HepG2 (cell line): ENCODE measurements at regions not wholly inside any gene's neighbourhood (a gene's known extent, or its start where the extent isn't known, plus 50 kb on each side); places are given as distances from the start of the nearest gene placed in this dataset.

Experiments
- ATAC-seq: fragments of 200-7000 bp; cut with Tn5 transposase; 3 replicates; pipeline ENCODE4 v1.9.1; 2020; ENCODE audit warnings: mild to moderate bottlenecking, moderate library complexity
- BruUV-seq: library from RNA; stranded (reverse); fragments of 400-500 nt; replicated peaks from 2 replicates; lab custom pipeline; 2021; lab: Mats Ljungman, UMichigan
- CTCF ChIA-PET: fragments of 300-600 bp; formaldehyde crosslinking; extraction: SDS; loops from one replicate; lab custom pipeline; 2021; ENCODE audit warnings: low total read pairs, inconsistent platforms, low intra/inter-chr PET ratio; lab: Yijun Ruan, JAX
- POLR2A ChIA-PET: fragments of 350-600 bp; sonication (Branson Sonifier 250); formaldehyde crosslinking; loops from one replicate; lab custom pipeline; 2020; ENCODE audit warnings: antibody characterized with exemption, inconsistent platforms; lab: Yijun Ruan, JAX
- DNase-seq: peaks from one replicate; pipeline ENCODE4 v3.0.0-alpha.2; 2015; ENCODE audit warnings: low spot score
- FAIRE-seq: peaks from 3 replicates; lab custom pipeline; 2011; peaks lifted over from hg19 to GRCh38; lab: Jason Lieb, UNC
- H2AFZ ChIP-seq: one replicate; pipeline ENCODE4 v1.6.1; 2011; ENCODE audit warnings: low read length, inconsistent platforms
- H3K27ac ChIP-seq: fragments of 300-600 bp; 3 replicates; pipeline ENCODE4 v1.8.0; 2011; ENCODE audit warnings: mixed run types, mild to moderate bottlenecking, mixed read lengths, low read length, inconsistent platforms; ENCODE audit not compliant: insufficient read depth; ENCODE audit errors: extremely low read length
- H3K27me3 ChIP-seq, 2 experiments: fragments of 200-600 bp in 1 of 2; 2 replicates in 1 of 2; 3 replicates in 1 of 2; pipeline versions ENCODE4 v1.6.0 to v1.8.0; 2011; ENCODE audit warnings: low read length in 2 of 2, mild to moderate bottlenecking in 2 of 2, moderate library complexity in 2 of 2, inconsistent platforms in 1 of 2; ENCODE audit not compliant: insufficient read depth in 2 of 2, control insufficient read depth in 1 of 2
- H3K36me3 ChIP-seq, 2 experiments: fragments of 200-600 bp in 1 of 2; replicated peaks in 1 of 2; 2 replicates in 1 of 2; 3 replicates in 1 of 2; pipeline versions ENCODE4 v1.5.1 to v1.8.0; 2011; ENCODE audit warnings: low read length in 2 of 2, inconsistent platforms in 1 of 2; ENCODE audit not compliant: insufficient read depth in 2 of 2, control insufficient read depth in 1 of 2
- H3K4me1 ChIP-seq: 2 replicates; pipeline ENCODE4 v1.5.1; 2012; ENCODE audit warnings: low read length, inconsistent platforms; ENCODE audit not compliant: insufficient read depth
- H3K4me2 ChIP-seq: 2 replicates; pipeline ENCODE4 v1.6.0; 2011; ENCODE audit warnings: low read depth, low read length, inconsistent platforms
- H3K4me3 ChIP-seq, 3 experiments: fragments of 200-600 bp in 1 of 3; sonication (generic), shearing (Covaris generic) in 1 of 3; replicated peaks in 1 of 3; 2 replicates each; pipeline ENCODE4 v1.5.1; 2011 to 2016; ENCODE audit warnings: low read length in 3 of 3, inconsistent platforms in 2 of 3, low read depth in 2 of 3, mild to moderate bottlenecking in 2 of 3, control low read depth in 1 of 3, mixed read lengths in 1 of 3; ENCODE audit not compliant: insufficient read depth in 1 of 3
- H3K79me2 ChIP-seq: one replicate; pipeline ENCODE4 v1.6.1; 2011; ENCODE audit warnings: low read length, inconsistent platforms; ENCODE audit not compliant: insufficient read depth
- H3K9ac ChIP-seq: 2 replicates; pipeline ENCODE4 v1.6.0; 2011; ENCODE audit warnings: mild to moderate bottlenecking, low read depth, low read length, inconsistent platforms; ENCODE audit not compliant: insufficient read depth
- H3K9me3 ChIP-seq: 2 replicates; pipeline ENCODE4 v1.5.1; 2012; ENCODE audit warnings: mild to moderate bottlenecking, low read length
- H4K20me1 ChIP-seq: 2 replicates; pipeline ENCODE4 v1.6.0; 2011; ENCODE audit warnings: inconsistent platforms, mild to moderate bottlenecking, low read length, moderate library complexity; ENCODE audit not compliant: insufficient read depth
- FOXA3 ChIP-seq: IDR thresholded peaks from 2 replicates; pipeline ENCODE4 v1.6.1; 2016; ENCODE audit warnings: missing genetic modification reagents, missing compliant biosample characterization
- GLI4 ChIP-seq: sonication (generic); formaldehyde crosslinking; IDR thresholded peaks from 2 replicates; pipeline ENCODE4 v1.5.1; 2020; ENCODE audit warnings: missing genetic modification reagents, mild to moderate bottlenecking, moderate library complexity, borderline replicate concordance
- GTF2F1 ChIP-seq: fragments of 150-350 bp; IDR thresholded peaks from 2 replicates; pipeline ENCODE4 v1.6.1; 2014; ENCODE audit warnings: low read length
- LCORL ChIP-seq, 2 experiments: fragments of 450-650 bp in 1 of 2; sonication (generic) in 1 of 2; formaldehyde crosslinking in 1 of 2; IDR thresholded peaks; 2 replicates each; pipeline versions ENCODE4 v1.5.0 to v1.6.1; 2017 to 2020; ENCODE audit warnings: antibody characterized with exemption in 1 of 2, missing genetic modification reagents in 1 of 2
- MBD4 ChIP-seq: IDR thresholded peaks from 2 replicates; pipeline ENCODE4 v1.6.1; 2012; ENCODE audit warnings: low read length, inconsistent platforms, borderline replicate concordance
- MTA1 ChIP-seq: sonication (generic); formaldehyde crosslinking; IDR thresholded peaks from 2 replicates; pipeline ENCODE4 v1.4.0; 2020; ENCODE audit warnings: missing genetic modification reagents, mild to moderate bottlenecking, borderline replicate concordance
- NFE2 ChIP-seq: sonication (generic); formaldehyde crosslinking; IDR thresholded peaks from 2 replicates; pipeline ENCODE4 v1.4.0; 2020; ENCODE audit warnings: missing genetic modification reagents
- NFKB2 ChIP-seq: sonication (generic); formaldehyde crosslinking; IDR thresholded peaks from 2 replicates; pipeline ENCODE4 v1.4.0; 2020; ENCODE audit warnings: missing genetic modification reagents, borderline replicate concordance
- SOX5 ChIP-seq: IDR thresholded peaks from 2 replicates; pipeline ENCODE4 v1.6.1; 2016; ENCODE audit warnings: borderline replicate concordance
- ZIK1 ChIP-seq: sonication (generic); formaldehyde crosslinking; IDR thresholded peaks from 2 replicates; pipeline ENCODE4 v1.5.0; 2020; ENCODE audit warnings: mild to moderate bottlenecking, low read depth, missing genetic modification reagents, borderline replicate concordance
- ZNF383 ChIP-seq: sonication (generic); formaldehyde crosslinking; IDR thresholded peaks from 2 replicates; pipeline ENCODE4 v1.4.0; 2020; ENCODE audit warnings: missing genetic modification reagents, mild to moderate bottlenecking, borderline replicate concordance
- ZNF441 ChIP-seq: sonication (generic); formaldehyde crosslinking; IDR thresholded peaks from 2 replicates; pipeline ENCODE4 v1.7.0; 2021; ENCODE audit warnings: missing genetic modification reagents, borderline replicate concordance
- ZNF510 ChIP-seq: sonication (generic); formaldehyde crosslinking; IDR thresholded peaks from 2 replicates; pipeline ENCODE4 v1.4.0; 2020; ENCODE audit warnings: low read depth, mild to moderate bottlenecking, missing genetic modification reagents
- ZNF746 ChIP-seq: sonication (generic); formaldehyde crosslinking; IDR thresholded peaks from 2 replicates; pipeline ENCODE4 v1.8.0; 2022; ENCODE audit warnings: mild to moderate bottlenecking, missing genetic modification reagents
- WGBS: methylation state at CpG from one replicate; pipeline ENCODE4 v1.1.6; 2017; ENCODE audit warnings: low lambda C conversion rate; 5-methylcytosine and 5-hydroxymethylcytosine counted together
- in situ Hi-C: cut with HindIII; loops from 2 replicates; pipeline ENCODE4 v1.10.0; 2017; ENCODE audit warnings: low pct_unique_long_range_greater_than_20kb; ENCODE audit not compliant: extremely low pct_ligation_motif_present
- intact Hi-C: fragments of 100-400 bp; cut with micrococcal nuclease; formaldehyde crosslinking; loops from one replicate; pipeline ENCODE4 v1.10.0; 2022; ENCODE audit not compliant: unreplicated experiment
- TF ChIP-seq, protein P1 (sequence below): conservative IDR thresholded peaks from 2 replicates; pipeline ENCODE4 v1.6.1; 2018; ENCODE audit warnings: missing genetic modification reagents
- TF ChIP-seq, protein P2 (sequence below): sonication (generic); formaldehyde crosslinking; IDR thresholded peaks from 2 replicates; pipeline ENCODE4 v1.5.0; 2020; ENCODE audit warnings: missing genetic modification reagents, mild to moderate bottlenecking, borderline replicate concordance

DNA sequence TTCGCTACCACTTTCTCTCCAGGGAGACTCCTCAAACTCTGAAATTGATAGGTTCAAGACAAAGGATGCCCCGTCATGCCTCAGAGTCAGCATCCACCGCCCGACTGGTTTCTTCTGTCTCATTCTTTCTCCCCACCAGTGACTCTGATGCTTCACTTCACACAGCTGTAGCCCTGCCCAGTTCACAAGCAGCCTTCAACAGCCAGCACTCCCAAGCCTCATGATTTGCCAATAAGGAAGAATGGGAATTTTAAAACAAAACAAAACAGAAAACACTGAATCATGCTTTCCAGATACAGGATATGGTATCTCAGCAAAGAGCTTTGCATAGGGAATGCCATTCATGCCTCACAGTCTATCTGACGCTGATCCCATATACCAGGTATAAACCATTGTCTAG, 371.2 kb upstream of the RORB start:
- WGBS = 7% methylated on average over 5 of the region's 5 CpGs
- no peak for ATAC-seq
- Histone ChIP-seq H3K4me1 (no peaks in the 10 kb centered on the region), H3K4me3 (no peak overlapping the region), H4K20me1 (no peaks in the 10 kb centered on the region), H3K4me2 (no peak overlapping the region), H3K27ac (no peak overlapping the region), H3K9ac (no peak overlapping the region), H3K36me3 (no peaks in the 10 kb centered on the region), H2AFZ (no peak overlapping the region), H3K79me2 (no peaks in the 10 kb centered on the region), H3K27me3 (no peaks in the 10 kb centered on the region), H3K9me3 (no peaks in the 10 kb centered on the region)
- intact Hi-C loops (no loop called here), in situ Hi-C loops (no loop called here)
- no TSS peak for BruUV-seq
- POLR2A ChIA-PET = no interaction called here
- no peak for DNase-seq
- no peak for FAIRE-seq
- CTCF ChIA-PET = no interaction called here
- TF ChIP-seq MTA1 (CRISPR knock-in tag) (no peak), ZNF510 (no peak), NFE2 (no peak), MBD4 (no peak), ZNF746 (CRISPR knock-in tag) (no peak), ZNF441 (CRISPR knock-in tag) (no peak), NFKB2 (CRISPR knock-in tag) (no peak), ZIK1 (no peak), ZNF383 (no peak), FOXA3 (CRISPR knock-in tag) (no peak), GTF2F1 (no peak), SOX5 (CRISPR knock-in tag) (no peak), GLI4 (CRISPR knock-in tag) (no peak), LCORL (IDR thresholded peaks at IDR 0.05) (no peak), LCORL (CRISPR knock-in tag; IDR thresholded peaks at IDR 0.05) (no peak)
- TF ChIP-seq, protein P1, sequence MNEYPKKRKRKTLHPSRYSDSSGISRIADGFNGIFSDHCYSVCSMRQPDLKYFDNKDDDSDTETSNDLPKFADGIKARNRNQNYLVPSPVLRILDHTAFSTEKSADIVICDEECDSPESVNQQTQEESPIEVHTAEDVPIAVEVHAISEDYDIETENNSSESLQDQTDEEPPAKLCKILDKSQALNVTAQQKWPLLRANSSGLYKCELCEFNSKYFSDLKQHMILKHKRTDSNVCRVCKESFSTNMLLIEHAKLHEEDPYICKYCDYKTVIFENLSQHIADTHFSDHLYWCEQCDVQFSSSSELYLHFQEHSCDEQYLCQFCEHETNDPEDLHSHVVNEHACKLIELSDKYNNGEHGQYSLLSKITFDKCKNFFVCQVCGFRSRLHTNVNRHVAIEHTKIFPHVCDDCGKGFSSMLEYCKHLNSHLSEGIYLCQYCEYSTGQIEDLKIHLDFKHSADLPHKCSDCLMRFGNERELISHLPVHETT = no peak
- TF ChIP-seq, protein P2, sequence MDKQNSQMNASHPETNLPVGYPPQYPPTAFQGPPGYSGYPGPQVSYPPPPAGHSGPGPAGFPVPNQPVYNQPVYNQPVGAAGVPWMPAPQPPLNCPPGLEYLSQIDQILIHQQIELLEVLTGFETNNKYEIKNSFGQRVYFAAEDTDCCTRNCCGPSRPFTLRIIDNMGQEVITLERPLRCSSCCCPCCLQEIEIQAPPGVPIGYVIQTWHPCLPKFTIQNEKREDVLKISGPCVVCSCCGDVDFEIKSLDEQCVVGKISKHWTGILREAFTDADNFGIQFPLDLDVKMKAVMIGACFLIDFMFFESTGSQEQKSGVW (CRISPR knock-in tag) = no peak
